ENCODE measurements at regions not wholly inside any gene's neighbourhood (a gene's known extent, or its start where the extent isn't known, plus 50 kb on each side); places are given as distances from the start of the nearest gene placed in this dataset.

DNA sequence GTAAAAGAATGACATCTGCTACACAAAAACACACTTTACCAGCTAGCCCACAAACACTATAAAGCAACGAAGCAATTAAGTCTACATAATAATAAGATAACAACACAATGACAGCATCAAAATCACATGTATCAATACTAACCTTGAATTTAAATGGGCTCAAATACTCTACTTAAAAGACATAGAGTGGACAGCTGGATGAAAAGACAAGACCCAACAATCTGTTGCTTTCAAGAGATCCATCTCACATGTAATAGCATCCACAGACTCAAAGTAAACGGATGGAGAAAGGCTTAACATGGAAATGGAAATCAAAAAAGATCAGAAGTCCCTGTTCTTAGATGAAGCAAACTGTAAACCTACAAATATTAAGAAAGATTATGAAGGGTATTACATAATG is 2175.9 kb downstream of the PCDH9 start:
- Histone ChIP-seq H2AFZ (ENCODE audit: low read length) (no peak overlapping the region), H4K8ac (replicated peaks; ENCODE audit: insufficient read length, low read depth, low read length) (no peak overlapping the region), H2BK120ac (ENCODE audit: low read depth, low read length, poor library complexity, severe bottlenecking) (no peak overlapping the region), H3K23me2 (ENCODE audit: insufficient read length, low read depth, low read length, poor library complexity, severe bottlenecking) (no peaks in the 10 kb centered on the region), H4K91ac (ENCODE audit: insufficient read length, low read depth, low read length) (no peak overlapping the region), H3K4ac (ENCODE audit: low read depth, low read length) (no peak overlapping the region), H4K20me1 (ENCODE audit: control insufficient read depth, insufficient read depth, insufficient read length) (no peaks in the 10 kb centered on the region), H2AK5ac (ENCODE audit: insufficient read length, low read length) (no peak overlapping the region), H2BK15ac (ENCODE audit: low read depth, low read length) (no peak overlapping the region), H3K4me2 (ENCODE audit: insufficient read depth, insufficient read length, low read length) (no peak overlapping the region), H3K27ac (ENCODE audit: insufficient read length, low read depth, low read length) (no peak overlapping the region), H4K5ac (ENCODE audit: insufficient read length, low read depth, low read length) (no peak overlapping the region), H3K79me1 (ENCODE audit: insufficient read depth, low read depth, low read length, poor library complexity, severe bottlenecking) (no peaks in the 10 kb centered on the region), H3K9ac (ENCODE audit: extremely low read depth, insufficient read length, low read length) (no peak overlapping the region), H2BK5ac (ENCODE audit: insufficient read length, low read length) (no peak overlapping the region), H3K56ac (ENCODE audit: insufficient read length, low read depth, low read length) (no peak overlapping the region), H3K27me3 (ENCODE audit: insufficient read depth, low read length) (no peaks in the 10 kb centered on the region), H3K9me3 (ENCODE audit: control insufficient read depth, low read depth, low read length) (no peaks in the 10 kb centered on the region), H2BK20ac (ENCODE audit: low read depth, low read length, poor library complexity, severe bottlenecking) (no peak overlapping the region), H3K79me2 (ENCODE audit: insufficient read depth, low read length) (no peaks in the 10 kb centered on the region), H3K18ac (ENCODE audit: insufficient read length, low read depth, low read length) (no peak overlapping the region), H3K4me1 (ENCODE audit: insufficient read depth, low read length) (no peaks in the 10 kb centered on the region), H3K14ac (ENCODE audit: insufficient read depth, low read length) (no peak overlapping the region), H2BK12ac (ENCODE audit: insufficient read length, low read depth, low read length) (no peak overlapping the region), H3K23ac (ENCODE audit: insufficient read length, low read depth, low read length) (no peak overlapping the region), H3T11ph (ENCODE audit: low read length) (no peak overlapping the region)
- WGBS (ENCODE audit: extremely low coverage, insufficient read length, low lambda C conversion rate): no CpG with 5 or more reads among the region's 2 CpGs
- no peak overlapping the region for H3K4me3 Mint-ChIP-seq
- peaks cover 0 to 4% of the 10 kb centered on the region in 2 experiments; a peak in 2 of 5 replicates for H3K9me3 Mint-ChIP-seq
- no peaks in the 10 kb centered on the region for H3K36me3 Mint-ChIP-seq (ENCODE audit: insufficient read depth in 1 of 3, low read depth in 3 of 3)
- no peaks in the 10 kb centered on the region for H3K27me3 Mint-ChIP-seq (ENCODE audit: low read depth)
- H3K27ac Mint-ChIP-seq: no peak overlapping the region
- no peaks in the 10 kb centered on the region for H3K4me1 Mint-ChIP-seq
- DNase-seq: no peak
- TF ChIP-seq, protein P1, sequence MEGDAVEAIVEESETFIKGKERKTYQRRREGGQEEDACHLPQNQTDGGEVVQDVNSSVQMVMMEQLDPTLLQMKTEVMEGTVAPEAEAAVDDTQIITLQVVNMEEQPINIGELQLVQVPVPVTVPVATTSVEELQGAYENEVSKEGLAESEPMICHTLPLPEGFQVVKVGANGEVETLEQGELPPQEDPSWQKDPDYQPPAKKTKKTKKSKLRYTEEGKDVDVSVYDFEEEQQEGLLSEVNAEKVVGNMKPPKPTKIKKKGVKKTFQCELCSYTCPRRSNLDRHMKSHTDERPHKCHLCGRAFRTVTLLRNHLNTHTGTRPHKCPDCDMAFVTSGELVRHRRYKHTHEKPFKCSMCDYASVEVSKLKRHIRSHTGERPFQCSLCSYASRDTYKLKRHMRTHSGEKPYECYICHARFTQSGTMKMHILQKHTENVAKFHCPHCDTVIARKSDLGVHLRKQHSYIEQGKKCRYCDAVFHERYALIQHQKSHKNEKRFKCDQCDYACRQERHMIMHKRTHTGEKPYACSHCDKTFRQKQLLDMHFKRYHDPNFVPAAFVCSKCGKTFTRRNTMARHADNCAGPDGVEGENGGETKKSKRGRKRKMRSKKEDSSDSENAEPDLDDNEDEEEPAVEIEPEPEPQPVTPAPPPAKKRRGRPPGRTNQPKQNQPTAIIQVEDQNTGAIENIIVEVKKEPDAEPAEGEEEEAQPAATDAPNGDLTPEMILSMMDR (conservative IDR thresholded peaks at IDR 0.05): no peak
